Fibroblast of the aortic adventitia (primary cell): ENCODE measurements at regions not wholly inside any gene's neighbourhood (a gene's known extent, or its start where the extent isn't known, plus 50 kb on each side); places are given as distances from the start of the nearest gene placed in this dataset.

ENCODE experiments used
- DNase-seq: peaks from one replicate; pipeline ENCODE4 v3.0.0-alpha.2; 2010; ENCODE audit warnings: low read depth
- H3K4me3 ChIP-seq: 2 replicates; pipeline ENCODE4 v1.5.1; 2011; ENCODE audit warnings: low read depth, mild to moderate bottlenecking, control low read depth, low read length, moderate library complexity
- TF ChIP-seq, protein P1 (sequence below): IDR thresholded peaks from 2 replicates; pipeline ENCODE4 v1.5.1; 2011; ENCODE audit warnings: mild to moderate bottlenecking, low read length, control low read depth, inconsistent platforms; ENCODE audit not compliant: insufficient read depth

DNA sequence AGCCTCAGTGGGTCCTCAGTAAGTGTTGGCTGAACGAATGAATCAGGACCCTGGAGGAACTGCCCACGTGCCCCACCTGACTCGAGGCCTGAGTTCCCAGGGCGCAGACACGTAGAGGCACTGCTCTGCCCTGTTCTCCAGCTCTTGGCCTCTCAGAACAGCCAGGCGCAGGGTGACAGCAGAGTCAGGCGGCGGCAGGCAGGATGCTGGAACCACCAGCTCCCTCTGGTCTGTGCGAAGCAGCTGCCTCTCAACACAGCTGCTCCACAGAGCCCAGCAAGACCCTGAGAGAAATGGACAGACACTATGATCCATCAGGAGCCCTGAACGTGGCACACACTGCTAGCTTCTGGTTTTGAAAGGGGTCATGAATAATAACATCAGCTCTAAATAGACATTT lies 53.1 kb upstream of the BCO1 start:
- DNase-seq = no peak
- no peak overlapping the region for H3K4me3 ChIP-seq
- TF ChIP-seq, protein P1, sequence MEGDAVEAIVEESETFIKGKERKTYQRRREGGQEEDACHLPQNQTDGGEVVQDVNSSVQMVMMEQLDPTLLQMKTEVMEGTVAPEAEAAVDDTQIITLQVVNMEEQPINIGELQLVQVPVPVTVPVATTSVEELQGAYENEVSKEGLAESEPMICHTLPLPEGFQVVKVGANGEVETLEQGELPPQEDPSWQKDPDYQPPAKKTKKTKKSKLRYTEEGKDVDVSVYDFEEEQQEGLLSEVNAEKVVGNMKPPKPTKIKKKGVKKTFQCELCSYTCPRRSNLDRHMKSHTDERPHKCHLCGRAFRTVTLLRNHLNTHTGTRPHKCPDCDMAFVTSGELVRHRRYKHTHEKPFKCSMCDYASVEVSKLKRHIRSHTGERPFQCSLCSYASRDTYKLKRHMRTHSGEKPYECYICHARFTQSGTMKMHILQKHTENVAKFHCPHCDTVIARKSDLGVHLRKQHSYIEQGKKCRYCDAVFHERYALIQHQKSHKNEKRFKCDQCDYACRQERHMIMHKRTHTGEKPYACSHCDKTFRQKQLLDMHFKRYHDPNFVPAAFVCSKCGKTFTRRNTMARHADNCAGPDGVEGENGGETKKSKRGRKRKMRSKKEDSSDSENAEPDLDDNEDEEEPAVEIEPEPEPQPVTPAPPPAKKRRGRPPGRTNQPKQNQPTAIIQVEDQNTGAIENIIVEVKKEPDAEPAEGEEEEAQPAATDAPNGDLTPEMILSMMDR = no peak

DNA sequence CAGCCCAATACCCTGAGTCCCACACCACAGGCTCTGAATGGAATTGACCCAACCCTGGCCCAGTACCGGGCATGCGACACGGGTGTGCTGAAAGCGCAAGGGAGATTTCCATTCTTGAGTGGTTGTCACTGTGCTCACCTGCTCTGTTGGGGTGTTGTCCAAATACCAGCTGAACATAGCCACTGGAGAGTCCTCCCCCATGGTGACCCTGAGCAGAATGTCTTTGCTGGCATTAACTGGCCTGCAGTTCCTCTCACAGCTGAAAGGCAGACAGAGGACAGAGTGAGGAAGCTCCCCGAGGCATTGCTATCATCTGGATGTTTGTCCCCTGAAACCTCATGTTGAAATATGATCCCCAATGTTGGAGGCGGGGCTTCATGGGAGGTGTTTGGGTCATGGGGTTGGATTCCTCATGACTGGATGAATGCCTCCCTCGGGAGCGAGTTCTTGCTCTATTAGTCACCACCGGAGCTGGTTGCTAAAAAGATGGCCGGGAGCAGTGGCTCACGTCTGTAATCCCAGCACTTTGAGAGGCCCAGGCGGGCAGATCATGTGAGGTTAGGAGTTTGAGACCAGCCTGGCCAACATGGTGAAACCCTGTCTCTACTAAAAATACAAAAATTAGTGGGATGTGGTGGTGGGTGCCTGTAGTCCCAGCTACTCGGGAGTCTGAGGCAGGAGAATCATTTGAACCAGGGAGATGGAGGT lies 57.3 kb upstream of the BCO1 start:
- peak overlapping the region; percentile 38 for H3K4me3 ChIP-seq

DNA sequence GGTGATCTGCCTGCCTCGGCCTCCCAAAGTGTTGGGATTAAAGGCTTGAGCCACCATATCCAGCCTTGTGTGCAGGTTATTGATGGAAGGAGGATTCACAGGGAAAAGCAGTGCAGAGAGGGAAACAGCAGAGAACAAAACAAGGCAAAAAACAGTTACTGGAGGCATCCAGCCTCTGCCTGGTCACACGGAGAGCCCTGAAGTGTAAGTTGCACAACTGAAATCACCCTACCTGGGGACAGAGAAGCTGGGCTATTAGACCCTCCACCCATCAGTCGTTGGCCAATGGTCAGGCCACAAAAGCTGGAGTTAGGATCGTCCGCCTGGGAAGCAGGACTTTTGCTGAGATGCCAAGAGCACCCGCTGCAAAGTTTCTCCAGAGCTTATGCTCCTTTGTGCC lies 57.9 kb upstream of the BCO1 start:
- TF ChIP-seq, protein P1 = no peak
- peak overlapping the region; percentile 38 for H3K4me3 ChIP-seq
- DNase-seq = peak; percentile 4

More for the DNA sequence above, 57.3 kb upstream of the BCO1 start:
- TF ChIP-seq, protein P1 = no peak
- peak; percentile 97 for DNase-seq

DNA sequence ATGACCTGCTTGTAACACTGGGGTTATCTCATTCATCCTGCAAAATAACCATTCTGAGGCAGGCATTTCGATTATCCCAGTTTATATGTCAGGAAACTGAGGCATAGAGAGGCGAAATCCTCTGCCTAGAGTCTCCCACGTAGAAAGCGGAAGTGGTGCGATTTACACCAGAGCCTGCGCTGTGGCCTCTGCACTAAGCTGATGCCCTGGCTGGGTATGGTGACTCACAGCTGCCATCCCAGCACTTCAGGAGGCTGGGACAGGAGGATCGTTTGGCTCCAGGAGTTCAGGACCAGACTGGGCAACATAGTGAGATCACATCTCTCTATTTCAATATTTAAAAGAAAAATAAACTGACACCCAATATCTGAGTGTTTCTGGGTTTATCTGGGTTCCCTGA lies 59.3 kb upstream of the BCO1 start:
- H3K4me3 ChIP-seq = no peak overlapping the region
- TF ChIP-seq, protein P1 = no peak
- DNase-seq = no peak

DNA sequence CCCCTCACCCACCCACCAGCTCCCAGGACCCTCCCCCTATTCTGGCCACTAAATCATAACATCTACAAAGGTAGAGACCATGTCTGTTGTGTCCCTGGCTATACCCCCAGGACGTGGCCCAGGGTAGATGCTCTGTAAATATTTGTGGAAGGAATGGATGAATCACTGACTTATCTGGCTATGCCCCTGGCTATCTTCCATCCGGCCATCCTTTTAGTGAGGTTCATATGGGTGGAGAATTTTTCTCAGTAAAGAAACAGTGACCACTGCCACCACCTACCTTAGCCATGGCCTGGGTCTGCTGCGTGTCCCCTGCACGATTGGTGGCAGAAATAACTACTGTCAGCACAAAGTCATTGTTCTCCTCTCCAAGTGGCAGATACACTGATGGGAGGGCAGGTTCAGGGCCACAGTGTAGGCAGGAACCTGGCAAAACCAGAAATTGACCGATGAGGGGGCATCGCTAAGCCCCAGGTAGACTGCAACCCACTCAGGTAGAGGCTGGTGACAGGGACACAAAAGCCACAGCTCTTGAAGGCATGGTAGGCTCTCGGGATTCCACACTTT lies 63.1 kb upstream of the BCO1 start:
- H3K4me3 ChIP-seq = no peak overlapping the region
- TF ChIP-seq, protein P1 = no peak
- DNase-seq = peak; percentile 70

DNA sequence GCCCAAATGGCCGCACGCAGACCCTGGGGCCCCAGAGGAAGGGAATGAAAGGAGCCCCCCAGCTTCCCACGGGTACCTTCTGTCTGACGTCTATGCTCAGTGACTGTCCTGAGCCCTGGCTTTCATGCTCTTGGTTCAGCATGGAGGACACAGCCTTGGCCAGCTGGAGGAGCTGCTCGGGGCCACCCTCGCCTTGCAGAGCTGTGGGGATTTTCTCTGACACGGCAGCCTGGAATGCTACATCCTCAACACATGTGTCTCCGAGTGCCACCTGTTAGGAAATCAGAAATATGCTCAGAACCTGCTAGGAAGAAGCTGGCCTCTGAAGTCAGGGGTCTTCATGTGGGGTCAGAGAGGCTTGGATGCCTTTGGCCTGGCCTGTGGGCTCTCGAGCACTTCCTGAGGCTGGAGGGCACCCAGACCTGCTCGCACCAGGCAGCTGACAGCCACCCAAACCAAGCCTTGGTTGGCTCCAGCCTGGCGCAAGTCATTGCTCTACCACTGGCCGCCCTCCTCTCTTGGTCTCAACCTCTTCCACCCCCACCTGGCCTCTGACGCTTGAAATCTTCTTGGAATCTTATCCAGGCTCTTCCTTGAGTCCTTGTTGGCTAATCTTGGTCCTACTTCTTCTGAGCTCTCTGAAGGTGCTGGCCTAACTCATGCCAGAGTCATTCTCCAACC lies 63.7 kb upstream of the BCO1 start:
- TF ChIP-seq, protein P1 = no peak
- no peak overlapping the region for H3K4me3 ChIP-seq
- DNase-seq = peak; percentile 11
